H1 (cell line): ENCODE measurements at regions not wholly inside any gene's neighbourhood (a gene's known extent, or its start where the extent isn't known, plus 50 kb on each side); places are given as distances from the start of the nearest gene placed in this dataset.

Source experiments
- CTCF ChIA-PET: fragments of 300-600 bp; sonication (Branson Sonifier 250); formaldehyde crosslinking; loops from one replicate; lab custom pipeline; 2021; ENCODE audit not compliant: partially characterized antibody; lab: Charles Lee
- POLR2A ChIA-PET: fragments of 300-600 bp; sonication (Branson Sonifier 250); formaldehyde crosslinking; loops from one replicate; lab custom pipeline; 2021; ENCODE audit warnings: inconsistent platforms; ENCODE audit not compliant: partially characterized antibody; lab: Charles Lee
- DNase-seq, 2 experiments: peaks; one replicate each; pipeline versions ENCODE4 v3.0.0 to v3.0.0-alpha.2; 2010 to 2022; ENCODE audit warnings: low spot score in 2 of 2, low read depth in 1 of 2, mixed read lengths in 1 of 2
- FAIRE-seq: peaks from 2 replicates; lab custom pipeline; 2011; peaks lifted over from hg19 to GRCh38; lab: Jason Lieb, UNC
- H2AFZ ChIP-seq: 2 replicates; pipeline ENCODE4 v1.8.1; 2012; ENCODE audit warnings: low read length, inconsistent platforms
- H2AK5ac ChIP-seq: 2 replicates; pipeline ENCODE4 v1.6.1; 2013; ENCODE audit warnings: low read depth, low read length
- H2BK120ac ChIP-seq: replicated peaks from 2 replicates; pipeline ENCODE3; 2013; ENCODE audit warnings: low read depth, low read length, inconsistent platforms
- H2BK12ac ChIP-seq: 2 replicates; pipeline ENCODE4 v1.6.1; 2013; ENCODE audit warnings: low read depth, low read length
- H2BK15ac ChIP-seq: 2 replicates; pipeline ENCODE4 v1.6.1; 2013; ENCODE audit warnings: low read length
- H2BK20ac ChIP-seq: 2 replicates; pipeline ENCODE4 v1.6.1; 2013; ENCODE audit warnings: low read length
- H2BK5ac ChIP-seq: 2 replicates; pipeline ENCODE4 v1.6.1; 2013; ENCODE audit warnings: low read depth, low read length
- H3K14ac ChIP-seq: 2 replicates; pipeline ENCODE4 v1.6.1; 2013; ENCODE audit warnings: inconsistent platforms; ENCODE audit not compliant: insufficient read length
- H3K18ac ChIP-seq: 2 replicates; pipeline ENCODE4 v1.6.1; 2013; ENCODE audit warnings: low read length; ENCODE audit errors: extremely low read depth
- H3K23ac ChIP-seq: 2 replicates; pipeline ENCODE4 v1.6.1; 2013; ENCODE audit warnings: inconsistent platforms; ENCODE audit not compliant: insufficient read length
- H3K23me2 ChIP-seq: 2 replicates; pipeline ENCODE4 v1.6.1; 2013; ENCODE audit warnings: low read depth, low read length
- H3K27ac ChIP-seq: 2 replicates; pipeline ENCODE4 v1.6.1; 2011; ENCODE audit warnings: low read depth, low read length, inconsistent platforms
- H3K27me3 ChIP-seq, 4 experiments: replicated peaks in 1 of 4; 1 replicate in 1 of 4; 2 replicates in 3 of 4; pipeline versions ENCODE4 v1.6.1 to v1.8.1; 2011 to 2013; ENCODE audit warnings: low read length in 3 of 4, mild to moderate bottlenecking in 3 of 4, inconsistent platforms in 2 of 4, mixed read lengths in 2 of 4, moderate library complexity in 1 of 4; ENCODE audit not compliant: control insufficient read depth in 3 of 4, insufficient read depth in 3 of 4; ENCODE audit errors: extremely low read depth in 1 of 4
- H3K36me3 ChIP-seq, 4 experiments: 2 replicates each; pipeline versions ENCODE4 v1.6.1 to v1.8.1; 2011 to 2013; ENCODE audit warnings: mild to moderate bottlenecking in 4 of 4, low read length in 3 of 4, moderate library complexity in 2 of 4, control low read depth in 1 of 4, inconsistent platforms in 1 of 4; ENCODE audit not compliant: insufficient read depth in 4 of 4, control insufficient read depth in 2 of 4
- H3K4ac ChIP-seq: replicated peaks from 2 replicates; pipeline ENCODE3; 2013; ENCODE audit warnings: low read length, low read depth, mixed read lengths, inconsistent platforms; ENCODE audit not compliant: insufficient read length
- H3K4me1 ChIP-seq, 4 experiments: replicated peaks in 1 of 4; 1 replicate in 1 of 4; 2 replicates in 3 of 4; pipeline versions ENCODE4 v1.6.1 to v1.8.1; 2011 to 2013; ENCODE audit warnings: low read length in 3 of 4, inconsistent platforms in 2 of 4, mixed read lengths in 1 of 4; ENCODE audit not compliant: insufficient read depth in 4 of 4, control insufficient read depth in 3 of 4
- H3K4me2 ChIP-seq, 2 experiments: 2 replicates each; pipeline versions ENCODE4 v1.6.1 to v1.8.1; 2011 to 2013; ENCODE audit warnings: low read depth in 2 of 2, low read length in 2 of 2, control low read depth in 1 of 2, inconsistent platforms in 1 of 2, mild to moderate bottlenecking in 1 of 2; ENCODE audit not compliant: insufficient read depth in 1 of 2
- H3K4me3 ChIP-seq, 4 experiments: fragments of 200-600, 300-600 bp in 1 of 4; sonication (generic), shearing (Covaris generic), sonication (Bioruptor Twin) in 1 of 4; 2 replicates each; pipeline versions ENCODE4 v1.5.1 to v1.8.1; 2011 to 2016; ENCODE audit warnings: low read length in 4 of 4, low read depth in 3 of 4, control low read depth in 2 of 4, inconsistent platforms in 2 of 4, mild to moderate bottlenecking in 2 of 4, mixed read lengths in 1 of 4, moderate library complexity in 1 of 4; ENCODE audit not compliant: insufficient read depth in 2 of 4; ENCODE audit errors: extremely low read depth in 1 of 4
- H3K56ac ChIP-seq: replicated peaks from 2 replicates; pipeline ENCODE3; 2013; ENCODE audit warnings: low read depth, mild to moderate bottlenecking, mixed read lengths, low read length, inconsistent platforms; ENCODE audit not compliant: insufficient read length
- H3K79me1 ChIP-seq: 2 replicates; pipeline ENCODE4 v1.6.1; 2013; ENCODE audit warnings: low read depth, low read length, control low read depth
- H3K79me2 ChIP-seq, 2 experiments: 2 replicates each; pipeline versions ENCODE4 v1.6.1 to v1.8.1; 2012 to 2013; ENCODE audit warnings: low read length in 2 of 2, mild to moderate bottlenecking in 2 of 2, inconsistent platforms in 1 of 2; ENCODE audit not compliant: insufficient read depth in 2 of 2, control insufficient read depth in 1 of 2
- H3K9ac ChIP-seq, 4 experiments: replicated peaks in 1 of 4; 1 replicate in 1 of 4; 2 replicates in 3 of 4; pipeline versions ENCODE4 v1.6.1 to v1.8.1; 2011 to 2013; ENCODE audit warnings: low read depth in 3 of 4, low read length in 3 of 4, control low read depth in 2 of 4, mild to moderate bottlenecking in 2 of 4, moderate library complexity in 2 of 4, inconsistent platforms in 1 of 4; ENCODE audit errors: extremely low read depth in 1 of 4
- H3K9me3 ChIP-seq, 2 experiments: 2 replicates each; pipeline versions ENCODE4 v1.6.1 to v1.8.1; 2012 to 2013; ENCODE audit warnings: mild to moderate bottlenecking in 2 of 2, moderate library complexity in 2 of 2, control low read depth in 1 of 2, inconsistent platforms in 1 of 2, low read depth in 1 of 2, low read length in 1 of 2, mixed read lengths in 1 of 2; ENCODE audit not compliant: insufficient read depth in 2 of 2
- H4K20me1 ChIP-seq, 2 experiments: replicated peaks in 1 of 2; 2 replicates each; pipeline versions ENCODE3 to v1.8.1; 2011 to 2013; ENCODE audit warnings: inconsistent platforms in 2 of 2, low read length in 2 of 2, mild to moderate bottlenecking in 1 of 2; ENCODE audit not compliant: insufficient read depth in 2 of 2, control insufficient read depth in 1 of 2
- H4K5ac ChIP-seq: 2 replicates; pipeline ENCODE4 v1.6.1; 2013; ENCODE audit warnings: low read length, low read depth, mixed read lengths, inconsistent platforms; ENCODE audit not compliant: insufficient read length
- H4K8ac ChIP-seq: 2 replicates; pipeline ENCODE4 v1.8.0; 2013; ENCODE audit warnings: mild to moderate bottlenecking, moderate library complexity, low read length, inconsistent platforms; ENCODE audit not compliant: insufficient read depth; ENCODE audit errors: extremely low read depth
- H4K91ac ChIP-seq: replicated peaks from 2 replicates; pipeline ENCODE3; 2013; ENCODE audit warnings: low read length, mixed read lengths, inconsistent platforms; ENCODE audit not compliant: insufficient read length
- BACH1 ChIP-seq: IDR thresholded peaks from 2 replicates; pipeline ENCODE4 v1.6.1; 2012; ENCODE audit warnings: low read length, improper control_type of control experiment
- BCL11A ChIP-seq, 2 experiments: IDR thresholded peaks; one replicate each; pipeline ENCODE4 v1.6.1; 2011; ENCODE audit warnings: low read depth in 2 of 2, low read length in 2 of 2, mild to moderate bottlenecking in 2 of 2
- CTCF ChIP-seq, 3 experiments: IDR thresholded peaks; 1 replicate in 2 of 3; 2 replicates in 1 of 3; pipeline versions ENCODE4 v1.5.1 to v1.6.1; 2011; ENCODE audit warnings: low read length in 3 of 3, mild to moderate bottlenecking in 3 of 3, inconsistent platforms in 2 of 3, low read depth in 1 of 3, moderate library complexity in 1 of 3; ENCODE audit not compliant: insufficient read depth in 1 of 3; ENCODE audit errors: control extremely low read depth in 1 of 3
- FOSL1 ChIP-seq: IDR thresholded peaks from 2 replicates; pipeline ENCODE4 v1.6.1; 2011; ENCODE audit warnings: mild to moderate bottlenecking, low read depth, low read length, moderate library complexity; ENCODE audit not compliant: insufficient read depth
- GTF2F1 ChIP-seq: IDR thresholded peaks from 2 replicates; pipeline ENCODE4 v1.6.1; 2012; ENCODE audit warnings: low read depth, low read length, improper control_type of control experiment, borderline replicate concordance
- RFX5 ChIP-seq: IDR thresholded peaks from 2 replicates; pipeline ENCODE4 v1.6.1; 2011; ENCODE audit warnings: low read depth, low read length, improper control_type of control experiment, borderline replicate concordance
- RXRA ChIP-seq: IDR thresholded peaks from 2 replicates; pipeline ENCODE4 v1.6.1; 2011; ENCODE audit warnings: low read depth, mild to moderate bottlenecking, low read length, moderate library complexity; ENCODE audit not compliant: insufficient read depth
- SIN3A ChIP-seq, 2 experiments: IDR thresholded peaks in 1 of 2; conservative IDR thresholded peaks in 1 of 2; 2 replicates each; pipeline ENCODE4 v1.6.1; 2011 to 2012; ENCODE audit warnings: low read length in 2 of 2, improper control_type of control experiment in 1 of 2, low read depth in 1 of 2, mild to moderate bottlenecking in 1 of 2
- SIX5 ChIP-seq: IDR thresholded peaks from 2 replicates; pipeline ENCODE4 v1.6.1; 2011; ENCODE audit warnings: mild to moderate bottlenecking, low read depth, low read length
- SRF ChIP-seq: IDR thresholded peaks from 2 replicates; pipeline ENCODE4 v1.6.1; 2011; ENCODE audit warnings: mild to moderate bottlenecking, low read depth, low read length, moderate library complexity
- TEAD4 ChIP-seq: IDR thresholded peaks from 2 replicates; pipeline ENCODE4 v1.6.1; 2012; ENCODE audit warnings: low read depth, low read length, inconsistent platforms, mixed read lengths
- YY1 ChIP-seq: IDR thresholded peaks from 2 replicates; pipeline ENCODE4 v1.6.1; 2011; ENCODE audit warnings: low read depth, mild to moderate bottlenecking, low read length

GRCh38 chr10:52532650-52533290 is 218.7 kb downstream of the DKK1 start:
- no peak for FAIRE-seq
- peaks cover 0 to 3% (median 0%) of the 10 kb centered on the region in 4 experiments; a peak in 1 of 7 replicates for H3K4me1 ChIP-seq
- H4K8ac ChIP-seq, result no peak overlapping the region
- no peak overlapping the region for H3K27ac ChIP-seq
- H2AFZ ChIP-seq, result no peak overlapping the region
- H3K9me3 ChIP-seq, result no peaks in the 10 kb centered on the region
- no peaks in the 10 kb centered on the region for H3K79me1 ChIP-seq
- H4K20me1 ChIP-seq, result no peaks in the 10 kb centered on the region
- H2BK120ac ChIP-seq, result no peak overlapping the region
- POLR2A ChIA-PET, result no interaction called here
- no peak overlapping the region for H3K4ac ChIP-seq
- H2BK12ac ChIP-seq, result no peak overlapping the region
- no peaks in the 10 kb centered on the region for H3K79me2 ChIP-seq
- no peak overlapping the region for H3K4me3 ChIP-seq
- no peaks in the 10 kb centered on the region for H3K36me3 ChIP-seq
- no peak overlapping the region for H3K14ac ChIP-seq
- H2AK5ac ChIP-seq, result no peak overlapping the region
- H2BK15ac ChIP-seq, result no peak overlapping the region
- H4K91ac ChIP-seq, result no peak overlapping the region
- H4K5ac ChIP-seq, result no peak overlapping the region
- DNase-seq, result no peak
- H2BK5ac ChIP-seq, result no peak overlapping the region
- no peaks in the 10 kb centered on the region for H3K27me3 ChIP-seq
- no peak overlapping the region for H2BK20ac ChIP-seq
- H3K4me2 ChIP-seq, result no peak overlapping the region
- no peak overlapping the region for H3K56ac ChIP-seq
- no peaks in the 10 kb centered on the region; the same call in 1 of the 2 replicates for H3K23me2 ChIP-seq
- CTCF ChIA-PET, result interaction anchor here (0.8 to 1.2 kb wide), 2 partner anchors 16 to 92 kb away, joined by 3 read pairs; no protein-coding TSS in a partner anchor
- no peak overlapping the region for H3K9ac ChIP-seq
- no peak overlapping the region for H3K18ac ChIP-seq
- H3K23ac ChIP-seq, result no peak overlapping the region
- TF ChIP-seq FOSL1, result no peak
- no peak for TF ChIP-seq TEAD4
- TF ChIP-seq SIN3A (conservative IDR thresholded peaks at IDR 0.05 in 1 of 2, IDR thresholded peaks at IDR 0.05 in 1 of 2; ENCODE audit: low read depth in 1 of 2, low read length in 2 of 2), result no peak
- no peak for TF ChIP-seq CTCF (IDR thresholded peaks at IDR 0.05; ENCODE audit: control extremely low read depth in 1 of 3, insufficient read depth in 1 of 3, low read depth in 1 of 3, low read length in 3 of 3)
- no peak for TF ChIP-seq SRF
- no peak for TF ChIP-seq SIX5
- no peak for TF ChIP-seq RXRA
- TF ChIP-seq YY1, result no peak
- TF ChIP-seq RFX5, result no peak
- TF ChIP-seq BCL11A (IDR thresholded peaks at IDR 0.05; ENCODE audit: low read depth in 2 of 2, low read length in 2 of 2), result no peak
- TF ChIP-seq GTF2F1, result no peak
- TF ChIP-seq BACH1, result no peak
